Colonic mucosa (tissue), 4 donors: ENCODE measurements at regions not wholly inside any gene's neighbourhood (a gene's known extent, or its start where the extent isn't known, plus 50 kb on each side); places are given as distances from the start of the nearest gene placed in this dataset.

Source experiments
- DNase-seq: peaks from one replicate; pipeline ENCODE4 v3.0.0-alpha.2; 2020
- H3K27ac ChIP-seq: fragments of 200-600 bp; one replicate; pipeline ENCODE4 v1.8.0; 2021
- H3K27me3 ChIP-seq: fragments of 200-600 bp; one replicate; pipeline ENCODE4 v1.8.0; 2021
- H3K36me3 ChIP-seq: fragments of 200-600 bp; one replicate; pipeline ENCODE4 v1.8.0; 2021
- H3K4me1 ChIP-seq: fragments of 200-600 bp; one replicate; pipeline ENCODE4 v1.8.0; 2021; ENCODE audit warnings: mild to moderate bottlenecking
- H3K4me3 ChIP-seq: fragments of 200-600 bp; one replicate; pipeline ENCODE4 v1.8.0; 2021
- H3K9ac ChIP-seq, 2 donors: one replicate each; pipeline ENCODE4 v1.7.0; 2013; ENCODE audit warnings: control low read depth in 2 of 2, low read depth in 2 of 2, low read length in 2 of 2
- H3K9me3 ChIP-seq: fragments of 200-600 bp; one replicate; pipeline ENCODE4 v1.8.0; 2021
- intact Hi-C: fragments of 100-400 bp; cut with DNase I; formaldehyde crosslinking; loops from one replicate; pipeline ENCODE4 v1.14.1; 2022
- TF ChIP-seq, protein P1 (sequence below): fragments of 200-600 bp; IDR thresholded peaks from one replicate; pipeline ENCODE4 v1.8.0; 2022; ENCODE audit warnings: antibody characterized with exemption, mild to moderate bottlenecking
- donor health status: healthy.
- donor health status: DM: no; HTN: no; CAD: no.
- donor health status: DM: no; HTN: no; CAD: no.

- no peaks in the 10 kb centered on the region for H3K9me3 ChIP-seq
- H3K4me1 ChIP-seq = no peaks in the 10 kb centered on the region
- intact Hi-C loops = no loop called here
- no peak overlapping the region for H3K4me3 ChIP-seq
- H3K27ac ChIP-seq = no peak overlapping the region
- H3K27me3 ChIP-seq = no peaks in the 10 kb centered on the region
- no peak for DNase-seq
- H3K36me3 ChIP-seq = no peaks in the 10 kb centered on the region
- TF ChIP-seq, protein P1, sequence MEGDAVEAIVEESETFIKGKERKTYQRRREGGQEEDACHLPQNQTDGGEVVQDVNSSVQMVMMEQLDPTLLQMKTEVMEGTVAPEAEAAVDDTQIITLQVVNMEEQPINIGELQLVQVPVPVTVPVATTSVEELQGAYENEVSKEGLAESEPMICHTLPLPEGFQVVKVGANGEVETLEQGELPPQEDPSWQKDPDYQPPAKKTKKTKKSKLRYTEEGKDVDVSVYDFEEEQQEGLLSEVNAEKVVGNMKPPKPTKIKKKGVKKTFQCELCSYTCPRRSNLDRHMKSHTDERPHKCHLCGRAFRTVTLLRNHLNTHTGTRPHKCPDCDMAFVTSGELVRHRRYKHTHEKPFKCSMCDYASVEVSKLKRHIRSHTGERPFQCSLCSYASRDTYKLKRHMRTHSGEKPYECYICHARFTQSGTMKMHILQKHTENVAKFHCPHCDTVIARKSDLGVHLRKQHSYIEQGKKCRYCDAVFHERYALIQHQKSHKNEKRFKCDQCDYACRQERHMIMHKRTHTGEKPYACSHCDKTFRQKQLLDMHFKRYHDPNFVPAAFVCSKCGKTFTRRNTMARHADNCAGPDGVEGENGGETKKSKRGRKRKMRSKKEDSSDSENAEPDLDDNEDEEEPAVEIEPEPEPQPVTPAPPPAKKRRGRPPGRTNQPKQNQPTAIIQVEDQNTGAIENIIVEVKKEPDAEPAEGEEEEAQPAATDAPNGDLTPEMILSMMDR = no peak
- no peak overlapping the region for H3K9ac ChIP-seq
Observed at GRCh38 chr2:52776571-52776970, 991.0 kb upstream of the CHAC2 start.

GRCh38 chr2:52775674-52776073 lies 991.9 kb upstream of the CHAC2 start:
- Histone ChIP-seq H3K4me3 (no peak overlapping the region), H3K9ac (no peak overlapping the region), H3K27me3 (no peaks in the 10 kb centered on the region), H3K4me1 (no peaks in the 10 kb centered on the region), H3K27ac (no peak overlapping the region), H3K36me3 (no peaks in the 10 kb centered on the region), H3K9me3 (no peaks in the 10 kb centered on the region)
- TF ChIP-seq, protein P1 = no peak
- intact Hi-C loops = no loop called here
- no peak for DNase-seq

- Histone ChIP-seq H3K27ac (no peak overlapping the region), H3K36me3 (no peaks in the 10 kb centered on the region), H3K4me3 (no peak overlapping the region), H3K9ac (no peak overlapping the region), H3K27me3 (no peaks in the 10 kb centered on the region), H3K4me1 (no peaks in the 10 kb centered on the region), H3K9me3 (no peaks in the 10 kb centered on the region)
- TF ChIP-seq, protein P1 = no peak
- DNase-seq = no peak
- intact Hi-C loops = no loop called here
Observed at GRCh38 chr2:52765735-52766134, 1001.9 kb upstream of the CHAC2 start.

DNA sequence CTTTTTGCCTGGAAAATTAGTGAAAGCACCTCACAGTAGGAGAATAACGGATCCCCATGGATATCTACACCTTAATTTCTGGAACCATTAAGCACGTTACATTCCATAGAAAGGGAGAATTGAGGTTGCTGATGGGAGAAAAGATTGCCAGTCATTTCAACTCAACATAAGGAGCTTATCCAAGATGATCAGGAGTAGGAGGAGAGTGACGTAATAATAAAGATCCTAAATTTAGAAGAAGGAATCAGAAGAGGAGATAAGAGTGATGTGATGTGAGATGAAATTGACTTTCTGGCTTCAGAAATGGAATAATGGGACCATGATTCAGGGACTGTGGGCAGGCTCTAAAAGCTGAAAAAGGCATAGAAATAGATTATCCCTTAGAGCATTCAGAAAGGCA lies 1017.8 kb upstream of the CHAC2 start:
- no peak overlapping the region for H3K9ac ChIP-seq
- H3K27ac ChIP-seq = no peak overlapping the region
- intact Hi-C loops = no loop called here
- H3K36me3 ChIP-seq = no peaks in the 10 kb centered on the region
- H3K9me3 ChIP-seq = no peaks in the 10 kb centered on the region
- TF ChIP-seq, protein P1 = no peak
- H3K4me3 ChIP-seq = no peak overlapping the region
- H3K27me3 ChIP-seq = no peaks in the 10 kb centered on the region
- no peaks in the 10 kb centered on the region for H3K4me1 ChIP-seq
- no peak for DNase-seq

DNA sequence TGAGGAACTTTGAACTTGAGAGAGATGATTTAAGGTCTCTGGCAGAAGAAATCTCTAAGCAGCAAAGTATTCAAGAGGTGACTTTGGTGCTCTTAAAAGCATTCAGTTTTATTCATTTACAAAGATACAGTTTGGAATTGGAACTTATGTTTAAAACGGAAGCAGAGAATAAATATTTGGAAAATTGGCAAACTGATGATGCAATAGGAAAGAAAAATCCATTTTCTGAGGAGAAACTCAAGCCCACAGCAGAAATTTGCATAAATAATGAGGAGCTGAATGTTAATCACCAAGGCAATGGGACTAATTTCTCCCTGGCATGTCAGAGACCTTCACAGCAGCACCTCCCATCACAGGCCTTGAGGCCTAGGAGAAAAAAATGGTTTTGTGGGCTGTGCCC lies 1022.5 kb upstream of the CHAC2 start:
- no peak overlapping the region for H3K4me3 ChIP-seq
- intact Hi-C loops = no loop called here
- TF ChIP-seq, protein P1 = no peak
- no peak overlapping the region for H3K27ac ChIP-seq
- H3K9ac ChIP-seq = no peak overlapping the region
- no peaks in the 10 kb centered on the region for H3K4me1 ChIP-seq
- H3K9me3 ChIP-seq = no peaks in the 10 kb centered on the region
- no peaks in the 10 kb centered on the region for H3K36me3 ChIP-seq
- H3K27me3 ChIP-seq = no peaks in the 10 kb centered on the region
- no peak for DNase-seq
